Esophagus squamous epithelium (tissue), 5 donors: ENCODE measurements at regions not wholly inside any gene's neighbourhood (a gene's known extent, or its start where the extent isn't known, plus 50 kb on each side); places are given as distances from the start of the nearest gene placed in this dataset.

Source experiments
- DNase-seq: peaks from one replicate; lab custom pipeline; 2025; lab: John Stamatoyannopoulos, UW
- H3K27ac ChIP-seq, 4 donors: fragments of 200-600 bp; sonication (generic); one replicate each; pipeline ENCODE4 v1.5.1; 2016 to 2019; ENCODE audit warnings: mild to moderate bottlenecking in 1 of 4
- H3K27me3 ChIP-seq, 4 donors: fragments of 200-600 bp; sonication (generic); 1 replicate in 3 of 4; 2 replicates in 1 of 4; pipeline versions ENCODE4 v1.5.1 to v1.6.0; 2017 to 2021; ENCODE audit warnings: antibody characterized with exemption in 1 of 4
- H3K36me3 ChIP-seq, 3 donors: fragments of 200-600 bp; sonication (generic); one replicate each; pipeline ENCODE4 v1.5.1; 2016 to 2019
- H3K4me1 ChIP-seq, 3 donors: fragments of 200-600 bp; sonication (generic); one replicate each; pipeline ENCODE4 v1.5.1; 2017 to 2019
- H3K4me3 ChIP-seq, 4 donors: fragments of 200-600 bp; sonication (generic); 1 replicate in 3 of 4; 2 replicates in 1 of 4; pipeline ENCODE4 v1.5.1; 2016 to 2019; ENCODE audit warnings: mild to moderate bottlenecking in 2 of 4, moderate library complexity in 1 of 4
- H3K9me3 ChIP-seq, 3 donors: fragments of 200-600 bp; sonication (generic); one replicate each; pipeline ENCODE4 v1.5.1; 2016 to 2019
- POLR2A ChIP-seq, 4 donors: fragments of 450-650 bp; IDR thresholded peaks; one replicate each; pipeline ENCODE4 v1.6.1; 2017; ENCODE audit warnings: antibody characterized with exemption in 4 of 4, mild to moderate bottlenecking in 4 of 4, moderate library complexity in 3 of 4
- WGBS, 2 donors: methylation state at CpG; one replicate each; pipeline ENCODE4 v1.1.5; 2018; 5-methylcytosine and 5-hydroxymethylcytosine counted together
- intact Hi-C: fragments of 100-400 bp; cut with DNase I; formaldehyde crosslinking; loops from one replicate; pipeline ENCODE4 v1.15.0; 2022
- TF ChIP-seq, protein P1 (sequence below), 6 experiments: fragments of 450-650 bp in 4 of 6; fragments of 200-600 bp in 2 of 6; sonication (generic) in 2 of 6; IDR thresholded peaks; one replicate each; pipeline ENCODE4 v1.5.1; 2016 to 2019; ENCODE audit warnings: antibody characterized with exemption in 6 of 6, mild to moderate bottlenecking in 4 of 6, moderate library complexity in 4 of 6
- donor health status: DM: yes; HTN: yes; CAD: no.

GRCh38 chr13:86299128-86299527 is 499.9 kb upstream of the SLITRK6 start:
- intact Hi-C loops: no loop called here
- Histone ChIP-seq H3K4me1 (no peaks in the 10 kb centered on the region), H3K36me3 (no peaks in the 10 kb centered on the region), H3K27me3 (no peaks in the 10 kb centered on the region), H3K9me3 (no peaks in the 10 kb centered on the region), H3K27ac (no peak overlapping the region), H3K4me3 (no peak overlapping the region)
- no peak for DNase-seq
- WGBS, 2 donors: 58 to 75% methylated on average over 2 of the region's 2 CpGs
- TF ChIP-seq, protein P1, sequence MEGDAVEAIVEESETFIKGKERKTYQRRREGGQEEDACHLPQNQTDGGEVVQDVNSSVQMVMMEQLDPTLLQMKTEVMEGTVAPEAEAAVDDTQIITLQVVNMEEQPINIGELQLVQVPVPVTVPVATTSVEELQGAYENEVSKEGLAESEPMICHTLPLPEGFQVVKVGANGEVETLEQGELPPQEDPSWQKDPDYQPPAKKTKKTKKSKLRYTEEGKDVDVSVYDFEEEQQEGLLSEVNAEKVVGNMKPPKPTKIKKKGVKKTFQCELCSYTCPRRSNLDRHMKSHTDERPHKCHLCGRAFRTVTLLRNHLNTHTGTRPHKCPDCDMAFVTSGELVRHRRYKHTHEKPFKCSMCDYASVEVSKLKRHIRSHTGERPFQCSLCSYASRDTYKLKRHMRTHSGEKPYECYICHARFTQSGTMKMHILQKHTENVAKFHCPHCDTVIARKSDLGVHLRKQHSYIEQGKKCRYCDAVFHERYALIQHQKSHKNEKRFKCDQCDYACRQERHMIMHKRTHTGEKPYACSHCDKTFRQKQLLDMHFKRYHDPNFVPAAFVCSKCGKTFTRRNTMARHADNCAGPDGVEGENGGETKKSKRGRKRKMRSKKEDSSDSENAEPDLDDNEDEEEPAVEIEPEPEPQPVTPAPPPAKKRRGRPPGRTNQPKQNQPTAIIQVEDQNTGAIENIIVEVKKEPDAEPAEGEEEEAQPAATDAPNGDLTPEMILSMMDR (IDR thresholded peaks at IDR 0.05): no peak
- TF ChIP-seq POLR2A (IDR thresholded peaks at IDR 0.05): no peak

GRCh38 chr13:86309881-86310280 is 510.7 kb upstream of the SLITRK6 start:
- Histone ChIP-seq H3K27me3 (no peaks in the 10 kb centered on the region), H3K4me3 (no peak overlapping the region), H3K4me1 (no peaks in the 10 kb centered on the region), H3K36me3 (no peaks in the 10 kb centered on the region), H3K27ac (no peak overlapping the region), H3K9me3 (no peaks in the 10 kb centered on the region)
- 60 to 65% methylated on average over 1 of the region's 1 CpG for WGBS, 2 donors
- TF ChIP-seq, protein P1 (IDR thresholded peaks at IDR 0.05): no peak
- TF ChIP-seq POLR2A (IDR thresholded peaks at IDR 0.05): no peak
- intact Hi-C loops: no loop called here
- DNase-seq: no peak

- Histone ChIP-seq H3K27ac (no peak overlapping the region), H3K36me3 (no peaks in the 10 kb centered on the region)
These were observed 514.2 kb upstream of the SLITRK6 start for GRCh38 chr13:86313421-86313820.

GRCh38 chr13:86318450-86318849 is 519.2 kb upstream of the SLITRK6 start:
- DNase-seq: no peak
- Histone ChIP-seq H3K4me3 (no peak overlapping the region), H3K27me3 (no peaks in the 10 kb centered on the region), H3K36me3 (no peaks in the 10 kb centered on the region), H3K9me3 (peaks cover 0 to 4% (median 0%) of the 10 kb centered on the region in 3 donors), H3K4me1 (no peaks in the 10 kb centered on the region), H3K27ac (no peak overlapping the region)
- 59 to 66% methylated on average over 3 of the region's 3 CpGs for WGBS, 2 donors
- TF ChIP-seq POLR2A (IDR thresholded peaks at IDR 0.05): no peak
- TF ChIP-seq, protein P1 (IDR thresholded peaks at IDR 0.05): no peak
- intact Hi-C loops: no loop called here

More at GRCh38 chr13:86313421-86313820, 514.2 kb upstream of the SLITRK6 start:
- DNase-seq: no peak
- Histone ChIP-seq H3K9me3 (no peaks in the 10 kb centered on the region), H3K27me3 (no peaks in the 10 kb centered on the region), H3K4me1 (no peaks in the 10 kb centered on the region), H3K4me3 (no peak overlapping the region)
- intact Hi-C loops: no loop called here
- 53 to 67% methylated on average over 1 of the region's 1 CpG for WGBS, 2 donors
- no peak for TF ChIP-seq POLR2A (IDR thresholded peaks at IDR 0.05)
- TF ChIP-seq, protein P1 (IDR thresholded peaks at IDR 0.05): no peak

- H3K9me3 ChIP-seq: peaks cover 0 to 4% (median 0%) of the 10 kb centered on the region in 3 donors
- H3K4me1 ChIP-seq: no peaks in the 10 kb centered on the region
- intact Hi-C loops: no loop called here
- no peaks in the 10 kb centered on the region for H3K36me3 ChIP-seq
- H3K27ac ChIP-seq: no peak overlapping the region
- H3K4me3 ChIP-seq: no peak overlapping the region
- no peaks in the 10 kb centered on the region for H3K27me3 ChIP-seq
- DNase-seq: no peak
- no peak for TF ChIP-seq POLR2A (IDR thresholded peaks at IDR 0.05)
- WGBS, 2 donors: 41 to 46% methylated on average over 3 of the region's 3 CpGs
These were observed 525.0 kb upstream of the SLITRK6 start for GRCh38 chr13:86324191-86324590.

GRCh38 chr13:86355301-86355700 is 556.1 kb upstream of the SLITRK6 start:
- no peaks in the 10 kb centered on the region for H3K36me3 ChIP-seq
- WGBS, 2 donors: 52 to 63% methylated on average over 2 of the region's 2 CpGs
- intact Hi-C loops: no loop called here
- no peaks in the 10 kb centered on the region for H3K4me1 ChIP-seq
- no peaks in the 10 kb centered on the region for H3K9me3 ChIP-seq
- TF ChIP-seq, protein P1 (IDR thresholded peaks at IDR 0.05): no peak
- TF ChIP-seq POLR2A (IDR thresholded peaks at IDR 0.05): no peak
- no peak overlapping the region for H3K4me3 ChIP-seq
- DNase-seq: no peak
- no peaks in the 10 kb centered on the region for H3K27me3 ChIP-seq
- no peak overlapping the region for H3K27ac ChIP-seq
